ENCODE measurements at regions not wholly inside any gene's neighbourhood (a gene's known extent, or its start where the extent isn't known, plus 50 kb on each side); places are given as distances from the start of the nearest gene placed in this dataset.

DNA sequence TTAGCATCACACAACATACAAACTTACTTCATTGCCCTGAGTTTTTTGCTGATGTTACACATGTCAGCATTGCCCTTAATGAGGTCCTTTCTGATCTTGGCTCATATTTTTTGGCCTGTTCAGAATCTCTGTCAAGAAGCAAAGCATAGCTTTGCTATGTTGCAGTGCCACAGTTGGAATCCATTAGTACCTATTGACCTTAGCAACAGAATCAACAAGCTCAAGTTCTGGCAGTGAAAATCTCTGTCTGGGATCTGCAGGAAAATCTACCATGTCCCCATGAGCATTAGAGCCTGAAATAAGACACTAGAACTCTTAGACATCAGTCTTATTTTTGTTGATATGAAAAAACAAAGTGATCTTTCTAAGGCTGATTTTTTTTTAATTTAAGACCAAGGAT lies 105.6 kb upstream of the FHL2 start:
- no TSS peak for BruUV-seq (replicated peaks)

More for the DNA sequence above, 105.6 kb upstream of the FHL2 start:
- Histone ChIP-seq H2BK120ac (ENCODE audit: low read depth, low read length) (no peak overlapping the region), H2BK15ac (ENCODE audit: low read depth, low read length) (no peak overlapping the region), H3K4me3 (ENCODE audit: insufficient read depth, low read depth, low read length) (no peak overlapping the region), H3K56ac (ENCODE audit: extremely low read depth, insufficient read depth, low read length) (no peak overlapping the region), H3K23ac (ENCODE audit: low read depth, low read length) (no peak overlapping the region), H2AK9ac (replicated peaks; ENCODE audit: low read depth, low read length, poor library complexity) (no peak overlapping the region), H3K9ac (ENCODE audit: low read depth, low read length) (no peak overlapping the region), H4K5ac (ENCODE audit: low read depth, low read length) (no peak overlapping the region), H3K4me1 (ENCODE audit: control insufficient read depth, insufficient read depth, low read length) (no peaks in the 10 kb centered on the region), H3K9me1 (ENCODE audit: insufficient read depth, low read length) (no peaks in the 10 kb centered on the region), H4K20me1 (ENCODE audit: insufficient read depth, low read length) (no peaks in the 10 kb centered on the region), H3K36me3 (ENCODE audit: control insufficient read depth, insufficient read depth, low read length) (no peaks in the 10 kb centered on the region), H3K14ac (replicated peaks; ENCODE audit: low read depth, low read length) (no peak overlapping the region), H3K4ac (ENCODE audit: low read depth, low read length) (no peak overlapping the region), H2AFZ (replicated peaks; ENCODE audit: low read length, poor library complexity) (no peak overlapping the region), H3K27me3 (ENCODE audit: control insufficient read depth, insufficient read depth, low read length) (peaks cover 21% of the 10 kb centered on the region), H2AK5ac (ENCODE audit: low read depth, low read length) (no peak overlapping the region), H3K9me3 (ENCODE audit: control insufficient read depth, insufficient read depth, low read length) (peaks cover 5% of the 10 kb centered on the region; the same call in 1 of the 2 replicates), H3K79me1 (ENCODE audit: low read depth in 1 of 2, low read length in 2 of 2) (no peaks in the 10 kb centered on the region), H2BK20ac (ENCODE audit: low read depth, low read length) (no peak overlapping the region), H3K27ac (ENCODE audit: insufficient read depth, low read length) (no peak overlapping the region), H4K91ac (ENCODE audit: insufficient read depth, low read depth, low read length) (no peak overlapping the region), H3K4me2 (ENCODE audit: low read depth, low read length) (no peak overlapping the region), H3K18ac (ENCODE audit: low read depth, low read length) (no peak overlapping the region), H4K8ac (ENCODE audit: low read depth in 2 of 2, low read length in 2 of 2) (no peak overlapping the region), H2BK5ac (ENCODE audit: low read depth, low read length, poor library complexity, severe bottlenecking) (no peak overlapping the region)
- in situ Hi-C loops (cut with MboI; ENCODE audit: low sequenced_read_pairs) = no loop called here
- DNase-seq (no peak), ATAC-seq (ENCODE audit: low read depth) (no peak)
- intact Hi-C loops (cut with micrococcal nuclease) = no loop called here
- TF ChIP-seq POLR2A (IDR thresholded peaks at IDR 0.05; ENCODE audit: low read depth, low read length) (no peak), SMC3 (IDR thresholded peaks at IDR 0.05; ENCODE audit: low read depth, low read length) (no peak), BHLHE40 (IDR thresholded peaks at IDR 0.05; ENCODE audit: low read depth, low read length) (no peak), FOS (IDR thresholded peaks at IDR 0.05; ENCODE audit: low read depth, low read length) (no peak), CHD1 (IDR thresholded peaks at IDR 0.05; ENCODE audit: low read depth, low read length) (no peak), CEBPB (IDR thresholded peaks at IDR 0.05; ENCODE audit: low read depth, low read length) (no peak), MAZ (IDR thresholded peaks at IDR 0.05; ENCODE audit: borderline replicate concordance, low read depth, low read length) (no peak)
- TF ChIP-seq, protein P1, sequence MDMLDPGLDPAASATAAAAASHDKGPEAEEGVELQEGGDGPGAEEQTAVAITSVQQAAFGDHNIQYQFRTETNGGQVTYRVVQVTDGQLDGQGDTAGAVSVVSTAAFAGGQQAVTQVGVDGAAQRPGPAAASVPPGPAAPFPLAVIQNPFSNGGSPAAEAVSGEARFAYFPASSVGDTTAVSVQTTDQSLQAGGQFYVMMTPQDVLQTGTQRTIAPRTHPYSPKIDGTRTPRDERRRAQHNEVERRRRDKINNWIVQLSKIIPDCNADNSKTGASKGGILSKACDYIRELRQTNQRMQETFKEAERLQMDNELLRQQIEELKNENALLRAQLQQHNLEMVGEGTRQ (IDR thresholded peaks at IDR 0.05; ENCODE audit: low read depth, low read length) = no peak
- TF ChIP-seq, protein P2, sequence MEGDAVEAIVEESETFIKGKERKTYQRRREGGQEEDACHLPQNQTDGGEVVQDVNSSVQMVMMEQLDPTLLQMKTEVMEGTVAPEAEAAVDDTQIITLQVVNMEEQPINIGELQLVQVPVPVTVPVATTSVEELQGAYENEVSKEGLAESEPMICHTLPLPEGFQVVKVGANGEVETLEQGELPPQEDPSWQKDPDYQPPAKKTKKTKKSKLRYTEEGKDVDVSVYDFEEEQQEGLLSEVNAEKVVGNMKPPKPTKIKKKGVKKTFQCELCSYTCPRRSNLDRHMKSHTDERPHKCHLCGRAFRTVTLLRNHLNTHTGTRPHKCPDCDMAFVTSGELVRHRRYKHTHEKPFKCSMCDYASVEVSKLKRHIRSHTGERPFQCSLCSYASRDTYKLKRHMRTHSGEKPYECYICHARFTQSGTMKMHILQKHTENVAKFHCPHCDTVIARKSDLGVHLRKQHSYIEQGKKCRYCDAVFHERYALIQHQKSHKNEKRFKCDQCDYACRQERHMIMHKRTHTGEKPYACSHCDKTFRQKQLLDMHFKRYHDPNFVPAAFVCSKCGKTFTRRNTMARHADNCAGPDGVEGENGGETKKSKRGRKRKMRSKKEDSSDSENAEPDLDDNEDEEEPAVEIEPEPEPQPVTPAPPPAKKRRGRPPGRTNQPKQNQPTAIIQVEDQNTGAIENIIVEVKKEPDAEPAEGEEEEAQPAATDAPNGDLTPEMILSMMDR (conservative IDR thresholded peaks at IDR 0.05; ENCODE audit: low read depth, low read length) = no peak
- POLR2A ChIA-PET (ENCODE audit: unreplicated experiment) = interaction anchor here (0.6 kb wide), 1 partner anchor 154 kb away, joined by 3 read pairs; no protein-coding TSS in a partner anchor
- CTCF ChIA-PET = interaction anchor here (0.6 kb wide), 1 partner anchor 58 kb away, joined by 3 read pairs; no protein-coding TSS in a partner anchor
- dilution Hi-C loops (cut with HindIII; ENCODE audit: low sequenced_read_pairs, unreplicated experiment) = no loop called here
